ENCODE measurements at regions not wholly inside any gene's neighbourhood (a gene's known extent, or its start where the extent isn't known, plus 50 kb on each side); places are given as distances from the start of the nearest gene placed in this dataset.

DNA sequence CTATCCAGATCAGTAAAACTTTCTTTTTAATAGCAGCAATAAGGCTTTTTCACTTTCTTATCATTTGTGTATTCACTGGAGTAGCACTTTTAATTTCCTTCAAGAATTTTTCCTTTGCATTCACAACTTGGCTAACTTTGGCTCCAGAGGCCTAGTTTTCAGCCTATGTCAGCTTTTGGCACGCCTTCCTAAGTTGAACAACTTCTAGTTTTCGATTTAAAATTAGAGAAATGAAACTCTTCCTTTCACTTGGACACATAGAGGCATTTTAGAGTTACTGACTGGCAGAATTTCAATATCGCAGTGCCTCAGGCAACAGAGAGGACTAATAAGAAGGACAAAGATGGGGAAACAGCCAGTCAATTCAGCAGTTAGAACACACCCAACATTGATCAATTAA lies 577.4 kb downstream of the DSC3 start:
- Histone ChIP-seq H3K9ac (ENCODE audit: low read length) (no peak overlapping the region), H3K27me3 (replicated peaks in 1 of 4; ENCODE audit: control extremely low read depth in 1 of 4, control insufficient read depth in 3 of 4, insufficient read depth in 4 of 4, low read length in 3 of 4) (no peaks in the 10 kb centered on the region), H3K4me1 (ENCODE audit: control insufficient read depth in 2 of 2, insufficient read depth in 2 of 2, low read length in 2 of 2) (no peaks in the 10 kb centered on the region), H4K20me1 (ENCODE audit: control insufficient read depth, insufficient read depth, low read length, poor library complexity, severe bottlenecking) (no peaks in the 10 kb centered on the region), H3K9me3 (ENCODE audit: control extremely low read depth in 1 of 3, control insufficient read depth in 2 of 3, insufficient read depth in 1 of 3, low read length in 2 of 3) (no peaks in the 10 kb centered on the region), H3K4me3 (ENCODE audit: control extremely low read depth in 1 of 5, extremely low read depth in 1 of 5, insufficient read depth in 1 of 5, low read depth in 2 of 5, low read length in 4 of 5) (no peak overlapping the region), H3K36me3 (replicated peaks in 1 of 2; ENCODE audit: control extremely low read depth in 1 of 2, control insufficient read depth in 1 of 2, extremely low read depth in 1 of 2, insufficient read depth in 2 of 2, low read length in 1 of 2) (no peaks in the 10 kb centered on the region), H3K4me2 (replicated peaks; ENCODE audit: low read depth, low read length, poor library complexity, severe bottlenecking) (no peak overlapping the region), H3K79me2 (ENCODE audit: control insufficient read depth, insufficient read depth, low read length) (no peaks in the 10 kb centered on the region), H2AFZ (ENCODE audit: insufficient read depth, low read depth, low read length, poor library complexity, severe bottlenecking) (no peak overlapping the region), H3K27ac (ENCODE audit: low read length in 2 of 2) (no peak overlapping the region)
- no peak overlapping the region for H3K27ac Mint-ChIP-seq
- 60% methylated on average over 1 of the region's 3 CpGs for WGBS (ENCODE audit: insufficient coverage)
- peaks cover 3% of the 10 kb centered on the region for H3K9me3 Mint-ChIP-seq (ENCODE audit: insufficient read depth)
- H3K27me3 Mint-ChIP-seq = no peaks in the 10 kb centered on the region
- no peaks in the 10 kb centered on the region for H3K4me1 Mint-ChIP-seq
- DNase-seq (no peak), ATAC-seq (ENCODE audit: low read depth) (no peak)
- POLR2A ChIA-PET = no interaction called here
- TF ChIP-seq EZH2 (IDR thresholded peaks at IDR 0.05; ENCODE audit: borderline replicate concordance, insufficient read depth, low read depth, low read length, poor library complexity, severe bottlenecking) (no peak), CTCF (IDR thresholded peaks at IDR 0.05) (no peak)
- no peak overlapping the region for H3K4me3 Mint-ChIP-seq
- intact Hi-C loops (cut with micrococcal nuclease) = no loop called here
- CTCF ChIA-PET = no interaction called here

DNA sequence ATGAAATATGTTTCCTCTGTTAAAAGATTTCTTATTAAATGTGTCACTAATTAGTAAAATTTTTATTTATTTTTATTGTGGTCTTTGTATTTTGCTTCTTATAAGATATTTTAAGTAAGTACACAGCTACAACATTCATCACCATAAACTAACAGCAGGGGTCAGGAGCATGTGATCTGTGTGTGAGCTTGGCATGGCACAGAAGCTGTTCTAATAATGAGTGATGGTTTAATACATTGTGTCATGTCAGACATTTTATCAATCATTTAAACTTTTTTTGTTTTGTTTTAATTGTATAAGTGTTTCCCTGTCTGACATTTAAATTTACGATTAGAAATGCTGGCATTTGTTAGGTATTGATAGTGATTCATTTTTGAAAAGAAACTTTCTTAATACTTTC lies 585.4 kb downstream of the DSC3 start:
- no peak overlapping the region for H3K27ac Mint-ChIP-seq
- H3K4me1 Mint-ChIP-seq = no peaks in the 10 kb centered on the region
- ChIA-PET CTCF (no interaction called here), POLR2A (no interaction called here)
- no peaks in the 10 kb centered on the region for H3K27me3 ChIP-seq (replicated peaks in 1 of 4; ENCODE audit: control extremely low read depth in 1 of 4, control insufficient read depth in 3 of 4, insufficient read depth in 4 of 4, low read length in 3 of 4)
- H3K4me3 ChIP-seq (ENCODE audit: control extremely low read depth in 1 of 5, extremely low read depth in 1 of 5, insufficient read depth in 1 of 5, low read depth in 2 of 5, low read length in 4 of 5) = no peak overlapping the region
- H3K36me3 ChIP-seq (replicated peaks in 1 of 2; ENCODE audit: control extremely low read depth in 1 of 2, control insufficient read depth in 1 of 2, extremely low read depth in 1 of 2, insufficient read depth in 2 of 2, low read length in 1 of 2) = no peaks in the 10 kb centered on the region
- ATAC-seq (ENCODE audit: low read depth) (no peak), DNase-seq (no peak)
- H3K27me3 Mint-ChIP-seq = no peaks in the 10 kb centered on the region
- intact Hi-C loops (cut with micrococcal nuclease) = no loop called here
- no peaks in the 10 kb centered on the region for H4K20me1 ChIP-seq (ENCODE audit: control insufficient read depth, insufficient read depth, low read length, poor library complexity, severe bottlenecking)
- no peak overlapping the region for H3K9ac ChIP-seq (ENCODE audit: low read length)
- H3K27ac ChIP-seq (ENCODE audit: low read length in 2 of 2) = no peak overlapping the region
- H3K4me2 ChIP-seq (replicated peaks; ENCODE audit: low read depth, low read length, poor library complexity, severe bottlenecking) = no peak overlapping the region
- WGBS (ENCODE audit: insufficient coverage) = no CpG with 5 or more reads among the region's 1 CpG
- TF ChIP-seq CTCF (IDR thresholded peaks at IDR 0.05) = no peak
- TF ChIP-seq EZH2 (IDR thresholded peaks at IDR 0.05; ENCODE audit: borderline replicate concordance, insufficient read depth, low read depth, low read length, poor library complexity, severe bottlenecking) = no peak
- no peaks in the 10 kb centered on the region for H3K9me3 Mint-ChIP-seq (ENCODE audit: insufficient read depth)
- peaks cover 0 to 3% (median 0%) of the 10 kb centered on the region in 3 donors for H3K9me3 ChIP-seq (ENCODE audit: control extremely low read depth in 1 of 3, control insufficient read depth in 2 of 3, insufficient read depth in 1 of 3, low read length in 2 of 3)
- H3K79me2 ChIP-seq (ENCODE audit: control insufficient read depth, insufficient read depth, low read length) = no peaks in the 10 kb centered on the region
- H2AFZ ChIP-seq (ENCODE audit: insufficient read depth, low read depth, low read length, poor library complexity, severe bottlenecking) = no peak overlapping the region
- H3K4me3 Mint-ChIP-seq = no peak overlapping the region
- H3K4me1 ChIP-seq (ENCODE audit: control insufficient read depth in 2 of 2, insufficient read depth in 2 of 2, low read length in 2 of 2) = no peaks in the 10 kb centered on the region

Data from B cell (primary cell).